Neutrophil (primary cell): ENCODE measurements at regions not wholly inside any gene's neighbourhood (a gene's known extent, or its start where the extent isn't known, plus 50 kb on each side); places are given as distances from the start of the nearest gene placed in this dataset.

Source experiments
- H3K27ac ChIP-seq: fragments of 200-600 bp; sonication (generic); 2 replicates; pipeline ENCODE4 v1.5.1; 2016; ENCODE audit warnings: mild to moderate bottlenecking, moderate library complexity
- H3K27me3 ChIP-seq: fragments of 200-600 bp; sonication (generic); 2 replicates; pipeline ENCODE4 v1.6.0; 2016; ENCODE audit warnings: mild to moderate bottlenecking
- H3K36me3 ChIP-seq: fragments of 200-600 bp; sonication (generic); 2 replicates; pipeline ENCODE4 v1.5.1; 2017
- H3K4me1 ChIP-seq, 2 experiments: fragments of 200-600 bp in 1 of 2; sonication (generic) in 1 of 2; 1 replicate in 1 of 2; 2 replicates in 1 of 2; pipeline versions ENCODE4 v1.5.1 to v1.6.1; 2013 to 2016; ENCODE audit warnings: low read depth in 1 of 2, low read length in 1 of 2, mild to moderate bottlenecking in 1 of 2, moderate library complexity in 1 of 2; ENCODE audit not compliant: control insufficient read depth in 1 of 2, insufficient read depth in 1 of 2
- H3K4me3 ChIP-seq, 2 experiments: fragments of 200-600 bp in 1 of 2; sonication (generic) in 1 of 2; 1 replicate in 1 of 2; 2 replicates in 1 of 2; pipeline ENCODE4 v1.5.1; 2013 to 2016; ENCODE audit warnings: low read depth in 1 of 2, low read length in 1 of 2, mild to moderate bottlenecking in 1 of 2, moderate library complexity in 1 of 2
- H3K9me3 ChIP-seq: fragments of 200-600 bp; sonication (generic); 2 replicates; pipeline ENCODE4 v1.5.1; 2016
- CTCF ChIP-seq: fragments of 200-600 bp; sonication (generic); IDR thresholded peaks from 2 replicates; pipeline ENCODE4 v1.5.1; 2016; ENCODE audit warnings: antibody characterized with exemption

- H3K9me3 ChIP-seq = no peaks in the 10 kb centered on the region
- no peaks in the 10 kb centered on the region for H3K36me3 ChIP-seq
- H3K4me1 ChIP-seq = peaks cover 13 to 30% of the 10 kb centered on the region in 2 experiments
- no peak overlapping the region for H3K27ac ChIP-seq
- TF ChIP-seq CTCF = no peak
- H3K4me3 ChIP-seq = no peak overlapping the region
- no peaks in the 10 kb centered on the region for H3K27me3 ChIP-seq
Observed at GRCh38 chr12:116338064-116338846, 60.8 kb upstream of the MED13L start.

- TF ChIP-seq CTCF = no peak
- Histone ChIP-seq H3K4me3 (no peak overlapping the region), H3K36me3 (no peaks in the 10 kb centered on the region), H3K9me3 (no peaks in the 10 kb centered on the region), H3K27ac (no peak overlapping the region), H3K4me1 (peaks cover 13 to 24% of the 10 kb centered on the region in 2 experiments), H3K27me3 (no peaks in the 10 kb centered on the region)
Observed at GRCh38 chr12:116339062-116339461, 61.6 kb upstream of the MED13L start.

- TF ChIP-seq CTCF = no peak
- H3K27ac ChIP-seq = no peak overlapping the region
- peaks cover 13 to 19% of the 10 kb centered on the region in 2 experiments for H3K4me1 ChIP-seq
- no peak overlapping the region for H3K4me3 ChIP-seq
- no peaks in the 10 kb centered on the region for H3K27me3 ChIP-seq
- H3K9me3 ChIP-seq = no peaks in the 10 kb centered on the region
- no peaks in the 10 kb centered on the region for H3K36me3 ChIP-seq
Observed at GRCh38 chr12:116339800-116340371, 62.4 kb upstream of the MED13L start.

- TF ChIP-seq CTCF = no peak
- Histone ChIP-seq H3K27me3 (no peaks in the 10 kb centered on the region), H3K4me3 (no peak overlapping the region), H3K36me3 (no peaks in the 10 kb centered on the region), H3K4me1 (no peaks in the 10 kb centered on the region), H3K9me3 (no peaks in the 10 kb centered on the region), H3K27ac (no peak overlapping the region)
Observed at GRCh38 chr12:116343331-116343884, 65.9 kb upstream of the MED13L start.

GRCh38 chr12:116346222-116346621, 68.7 kb upstream of the MED13L start:
- Histone ChIP-seq H3K36me3 (no peaks in the 10 kb centered on the region), H3K27me3 (no peaks in the 10 kb centered on the region), H3K4me1 (no peaks in the 10 kb centered on the region), H3K27ac (no peak overlapping the region), H3K9me3 (no peaks in the 10 kb centered on the region), H3K4me3 (no peak overlapping the region)
- TF ChIP-seq CTCF = no peak
